HCT116 (cell line): ENCODE measurements at regions not wholly inside any gene's neighbourhood (a gene's known extent, or its start where the extent isn't known, plus 50 kb on each side); places are given as distances from the start of the nearest gene placed in this dataset.
"Not testable (repeated sequence)": the region's sequence is repeated elsewhere in the genome, so short reads cannot be mapped to it uniquely, and the experiment has no call there.

ENCODE experiments used
- ATAC-seq: fragments of 200-7000 bp; cut with Tn5 transposase; 2 replicates; pipeline ENCODE4 v1.9.1; 2020; ENCODE audit warnings: mild to moderate bottlenecking, moderate library complexity
- BruUV-seq: library from RNA; stranded (reverse); fragments of 400-500 nt; replicated peaks from 2 replicates; lab custom pipeline; 2021; lab: Mats Ljungman, UMichigan
- CTCF ChIA-PET: fragments of 300-600 bp; sonication (Branson Sonifier 250); formaldehyde crosslinking; loops from one replicate; lab custom pipeline; 2021; ENCODE audit warnings: antibody characterized with exemption; lab: Charles Lee
- POLR2A ChIA-PET: fragments of 300-600, 350-600 bp; sonication (Branson Sonifier 250); formaldehyde crosslinking; loops from one replicate; lab custom pipeline; 2021; ENCODE audit warnings: antibody characterized with exemption; lab: Charles Lee
- RAD21 ChIA-PET, 2 experiments: fragments of 300-600 bp; sonication (Branson Sonifier 250); formaldehyde crosslinking; loops; one replicate each; lab custom pipeline; 2023; ENCODE audit warnings: low total read pairs in 2 of 2; ENCODE audit not compliant: uncharacterized antibody in 2 of 2, unreplicated experiment in 2 of 2, low non-redundant PET in 1 of 2; lab: Charles Lee
- DNase-seq: peaks from one replicate; pipeline ENCODE4 v3.0.0-alpha.2; 2010; ENCODE audit warnings: low read depth, low spot score
- H2AFZ ChIP-seq: fragments of 200-600 bp; shearing (Covaris generic), sonication (generic); 2 replicates; pipeline ENCODE4 v1.6.1; 2017; ENCODE audit warnings: low read depth, mixed run types, mixed read lengths, antibody characterized with exemption, low read length; ENCODE audit not compliant: poor library complexity, severe bottlenecking
- H3K27ac ChIP-seq: 2 replicates; pipeline ENCODE4 v1.5.1; 2012; ENCODE audit warnings: low read depth, low read length
- H3K27me3 ChIP-seq: fragments of 200-600 bp; sonication (generic); 2 replicates; pipeline ENCODE4 v1.6.1; 2016; ENCODE audit warnings: mixed run types, low read length, mixed read lengths; ENCODE audit not compliant: insufficient read depth
- H3K36me3 ChIP-seq, 2 experiments: fragments of 200-500 bp in 1 of 2; fragments of 200-600 bp in 1 of 2; sonication (Bioruptor generic) in 1 of 2; sonication (generic) in 1 of 2; 2 replicates each; pipeline versions ENCODE4 v1.5.1 to v1.6.1; 2014 to 2016; ENCODE audit warnings: low read length in 2 of 2, inconsistent platforms in 1 of 2, mixed read lengths in 1 of 2, mixed run types in 1 of 2; ENCODE audit not compliant: insufficient read depth in 2 of 2, control insufficient read depth in 1 of 2
- H3K4me1 ChIP-seq, 2 experiments: fragments of 200-600 bp in 1 of 2; sonication (generic) in 1 of 2; 2 replicates each; pipeline versions ENCODE4 v1.5.1 to v1.6.1; 2012 to 2017; ENCODE audit warnings: low read length in 2 of 2, inconsistent platforms in 1 of 2, mild to moderate bottlenecking in 1 of 2, mixed read lengths in 1 of 2, mixed run types in 1 of 2, moderate library complexity in 1 of 2; ENCODE audit not compliant: insufficient read depth in 2 of 2, control insufficient read depth in 1 of 2
- H3K4me2 ChIP-seq: fragments of 200-600 bp; sonication (generic); 2 replicates; pipeline ENCODE4 v1.6.1; 2017; ENCODE audit warnings: mixed run types, low read length, mixed read lengths
- H3K4me3 ChIP-seq, 2 experiments: fragments of 200-600 bp in 1 of 2; sonication (generic) in 1 of 2; replicated peaks in 1 of 2; 2 replicates each; pipeline ENCODE4 v1.5.1; 2011 to 2016; ENCODE audit warnings: low read length in 2 of 2, control low read depth in 1 of 2, low read depth in 1 of 2, mild to moderate bottlenecking in 1 of 2, mixed read lengths in 1 of 2, mixed run types in 1 of 2
- H3K79me2 ChIP-seq: fragments of 200-600 bp; sonication (generic); 2 replicates; pipeline ENCODE4 v1.6.1; 2017; ENCODE audit warnings: mild to moderate bottlenecking, mixed run types, low read length, moderate library complexity, mixed read lengths; ENCODE audit not compliant: insufficient read depth
- H3K9ac ChIP-seq: fragments of 200-600 bp; sonication (generic); 2 replicates; pipeline ENCODE4 v1.6.1; 2016; ENCODE audit warnings: low read length, mixed read lengths
- H3K9me2 ChIP-seq: fragments of 200-600 bp; sonication (generic), shearing (Covaris generic); 2 replicates; pipeline ENCODE4 v1.6.1; 2017; ENCODE audit warnings: mixed run types, mild to moderate bottlenecking, moderate library complexity; ENCODE audit not compliant: insufficient read depth
- H3K9me3 ChIP-seq, 2 experiments: fragments of 200-500 bp in 1 of 2; fragments of 200-600 bp in 1 of 2; sonication (Bioruptor generic) in 1 of 2; sonication (generic) in 1 of 2; 2 replicates each; pipeline ENCODE4 v1.6.1; 2014 to 2017; ENCODE audit warnings: low read length in 2 of 2, mixed read lengths in 2 of 2, inconsistent platforms in 1 of 2, low read depth in 1 of 2, mild to moderate bottlenecking in 1 of 2, mixed run types in 1 of 2, moderate library complexity in 1 of 2; ENCODE audit not compliant: control insufficient read depth in 1 of 2, insufficient read depth in 1 of 2
- H4K20me1 ChIP-seq: fragments of 200-600 bp; sonication (generic), shearing (Covaris generic); 2 replicates; pipeline ENCODE4 v1.6.1; 2017; ENCODE audit warnings: mixed run types, mild to moderate bottlenecking, moderate library complexity; ENCODE audit not compliant: insufficient read depth
- CTCF ChIP-seq, 3 experiments: fragments of 200-600 bp in 1 of 3; sonication (generic) in 1 of 3; IDR thresholded peaks in 2 of 3; conservative IDR thresholded peaks in 1 of 3; 2 replicates each; pipeline ENCODE4 v1.5.1; 2012 to 2017; ENCODE audit warnings: low read depth in 2 of 3, low read length in 2 of 3, antibody characterized with exemption in 1 of 3, borderline replicate concordance in 1 of 3, control low read depth in 1 of 3, mild to moderate bottlenecking in 1 of 3, mixed read lengths in 1 of 3, mixed run types in 1 of 3, moderate library complexity in 1 of 3; ENCODE audit not compliant: insufficient read depth in 1 of 3
- RAD21 ChIP-seq: IDR thresholded peaks from 2 replicates; pipeline ENCODE4 v1.6.1; 2012; ENCODE audit warnings: low read depth, mild to moderate bottlenecking
- intact Hi-C: fragments of 100-400 bp; cut with micrococcal nuclease; formaldehyde crosslinking; loops from 2 replicates; pipeline ENCODE4 v1.10.0; 2022

GRCh38 chr7:35945621-35946020, 144.8 kb downstream of the SEPTIN7 start:
- ATAC-seq = peak; percentile 61
- H3K9me3 ChIP-seq, H3K79me2 ChIP-seq, H3K4me1 ChIP-seq, H3K9ac ChIP-seq, H3K4me3 ChIP-seq, intact Hi-C loops, H3K36me3 ChIP-seq, POLR2A ChIA-PET, DNase-seq, H4K20me1 ChIP-seq, BruUV-seq, H3K4me2 ChIP-seq, H2AFZ ChIP-seq, H3K9me2 ChIP-seq, H3K27ac ChIP-seq, H3K27me3 ChIP-seq: not testable (repeated sequence)
- ChIA-PET RAD21 (interaction anchor here in 1 of 2 experiments (0.6 kb wide), 1 partner anchor 373 kb away, joined by 3 read pairs; no protein-coding TSS in a partner anchor), CTCF (interaction anchor here (0.7 kb wide), 1 partner anchor 299 kb away, joined by 3 read pairs; no protein-coding TSS in a partner anchor)
- 0 out of 6 replicates have a peak, but pooled peaks of 1 of the 3 experiments have one; percentile 12 for TF ChIP-seq CTCF (IDR thresholded peaks at IDR 0.05 in 2 of 3, conservative IDR thresholded peaks at IDR 0.05 in 1 of 3; ENCODE audit: borderline replicate concordance in 1 of 3, insufficient read depth in 1 of 3, low read depth in 2 of 3, low read length in 2 of 3)
- 0 out of 2 replicates have a peak, but pooled peaks have one; percentile 17 for TF ChIP-seq RAD21

- POLR2A ChIA-PET = not testable (repeated sequence)
Measured at GRCh38 chr7:35955735-35956134, 154.9 kb downstream of the SEPTIN7 start.

GRCh38 chr7:35956988-35957387, 156.1 kb downstream of the SEPTIN7 start:
- not testable (repeated sequence) for H3K27me3 ChIP-seq

More at GRCh38 chr7:35955735-35956134, 154.9 kb downstream of the SEPTIN7 start:
- H3K9me2 ChIP-seq, H3K4me2 ChIP-seq, H3K36me3 ChIP-seq, DNase-seq, CTCF ChIA-PET, H3K79me2 ChIP-seq, intact Hi-C loops, RAD21 ChIA-PET, H3K9ac ChIP-seq, H3K9me3 ChIP-seq, H4K20me1 ChIP-seq, BruUV-seq, ATAC-seq, H3K4me3 ChIP-seq, H3K4me1 ChIP-seq, H2AFZ ChIP-seq, H3K27ac ChIP-seq, H3K27me3 ChIP-seq: not testable (repeated sequence)

GRCh38 chr7:35961260-35961659, 160.4 kb downstream of the SEPTIN7 start:
- intact Hi-C loops, DNase-seq: not testable (repeated sequence)

More at GRCh38 chr7:35956988-35957387, 156.1 kb downstream of the SEPTIN7 start:
- H2AFZ ChIP-seq, H3K4me2 ChIP-seq, intact Hi-C loops, ATAC-seq, H3K9me3 ChIP-seq, POLR2A ChIA-PET, CTCF ChIA-PET, H3K27ac ChIP-seq, H4K20me1 ChIP-seq, H3K9ac ChIP-seq, BruUV-seq, H3K36me3 ChIP-seq, H3K4me1 ChIP-seq, H3K9me2 ChIP-seq, RAD21 ChIA-PET, H3K4me3 ChIP-seq, H3K79me2 ChIP-seq, DNase-seq: not testable (repeated sequence)

More at GRCh38 chr7:35961260-35961659, 160.4 kb downstream of the SEPTIN7 start:
- H3K4me1 ChIP-seq, H4K20me1 ChIP-seq, ATAC-seq, H3K9me3 ChIP-seq, H3K27me3 ChIP-seq, H3K9me2 ChIP-seq, CTCF ChIA-PET, H3K4me2 ChIP-seq, RAD21 ChIA-PET, H3K4me3 ChIP-seq, BruUV-seq, H3K79me2 ChIP-seq, H3K36me3 ChIP-seq, H3K9ac ChIP-seq, POLR2A ChIA-PET, H3K27ac ChIP-seq, H2AFZ ChIP-seq: not testable (repeated sequence)
